ENCODE measurements at regions not wholly inside any gene's neighbourhood (a gene's known extent, or its start where the extent isn't known, plus 50 kb on each side); places are given as distances from the start of the nearest gene placed in this dataset.

- TF ChIP-seq CTCF (IDR thresholded peaks at IDR 0.05) (no peak), POLR2A (IDR thresholded peaks at IDR 0.05) (no peak)
Measured at GRCh38 chr18:43830303-43830702, 553.0 kb upstream of the SYT4 start.
